GM23338 (cell line): ENCODE measurements at regions not wholly inside any gene's neighbourhood (a gene's known extent, or its start where the extent isn't known, plus 50 kb on each side); places are given as distances from the start of the nearest gene placed in this dataset.

Source experiments
- ATAC-seq: fragments of 200-7000 bp; cut with Tn5 transposase; 3 replicates; pipeline ENCODE4 v1.9.1; 2020
- DNase-seq: peaks from one replicate; pipeline ENCODE4 v3.0.0-alpha.2; 2015; ENCODE audit warnings: low spot score
- H2AFZ ChIP-seq: fragments of 200-600 bp; sonication (generic); 2 replicates; pipeline ENCODE4 v1.8.0; 2016; ENCODE audit warnings: antibody characterized with exemption, mild to moderate bottlenecking, moderate library complexity
- H3F3A ChIP-seq: fragments of 200-600 bp; sonication (generic); replicated peaks from 2 replicates; pipeline ENCODE4 v1.8.0; 2017; ENCODE audit warnings: antibody characterized with exemption, mixed run types, low read depth
- H3K27ac ChIP-seq: fragments of 200-600 bp; sonication (generic); 2 replicates; pipeline ENCODE4 v1.6.1; 2016; ENCODE audit warnings: low read depth
- H3K27me3 ChIP-seq: fragments of 200-600 bp; sonication (generic); 2 replicates; pipeline ENCODE4 v1.8.0; 2016; ENCODE audit warnings: mild to moderate bottlenecking, mixed run types, moderate library complexity; ENCODE audit not compliant: insufficient read depth
- H3K36me3 ChIP-seq: fragments of 200-600 bp; sonication (generic); 2 replicates; pipeline ENCODE4 v1.8.0; 2016; ENCODE audit warnings: mild to moderate bottlenecking; ENCODE audit not compliant: insufficient read depth
- H3K4me1 ChIP-seq: fragments of 200-600 bp; sonication (generic); 2 replicates; pipeline ENCODE4 v1.8.0; 2016; ENCODE audit warnings: mild to moderate bottlenecking, moderate library complexity; ENCODE audit not compliant: insufficient read depth
- H3K4me2 ChIP-seq: fragments of 200-600 bp; sonication (generic); 2 replicates; pipeline ENCODE4 v1.7.1; 2017; ENCODE audit warnings: mixed run types
- H3K4me3 ChIP-seq: fragments of 200-600 bp; sonication (generic); 2 replicates; pipeline ENCODE4 v1.6.1; 2016; ENCODE audit warnings: mixed run types
- H3K79me2 ChIP-seq: fragments of 200-600 bp; sonication (generic); replicated peaks from 2 replicates; pipeline ENCODE4 v1.8.0; 2017; ENCODE audit warnings: mild to moderate bottlenecking; ENCODE audit not compliant: insufficient read depth
- H3K9me2 ChIP-seq: fragments of 200-600 bp; sonication (generic); 2 replicates; pipeline ENCODE4 v1.8.0; 2017; ENCODE audit not compliant: insufficient read depth
- H4K20me1 ChIP-seq: fragments of 200-600 bp; sonication (generic); replicated peaks from 2 replicates; pipeline ENCODE4 v1.8.0; 2017; ENCODE audit warnings: mild to moderate bottlenecking; ENCODE audit not compliant: insufficient read depth
- H3K27ac Mint-ChIP-seq: 2 replicates; pipeline ENCODE4 v1.8.0; 2020; ENCODE audit warnings: inconsistent platforms, mild to moderate bottlenecking, moderate library complexity, mixed read lengths
- H3K27me3 Mint-ChIP-seq: 3 replicates; pipeline ENCODE4 v1.8.0; 2022; ENCODE audit warnings: low read depth, mild to moderate bottlenecking, moderate library complexity, mixed read lengths, inconsistent platforms; ENCODE audit not compliant: insufficient read depth, poor library complexity
- H3K36me3 Mint-ChIP-seq: 3 replicates; pipeline ENCODE4 v1.8.0; 2021; ENCODE audit warnings: low read depth, mild to moderate bottlenecking, inconsistent platforms, moderate library complexity, mixed read lengths
- H3K4me1 Mint-ChIP-seq: 3 replicates; pipeline ENCODE4 v1.8.0; 2020; ENCODE audit warnings: mild to moderate bottlenecking, inconsistent platforms, mixed read lengths
- H3K4me3 Mint-ChIP-seq: 3 replicates; pipeline ENCODE4 v1.8.0; 2021; ENCODE audit warnings: moderate library complexity, mild to moderate bottlenecking, inconsistent platforms, mixed read lengths
- H3K9me3 Mint-ChIP-seq: 3 replicates; pipeline ENCODE4 v1.8.0; 2020; ENCODE audit warnings: moderate library complexity, mild to moderate bottlenecking, inconsistent platforms, mixed read lengths
- CREB1 ChIP-seq: fragments of 250-450 bp; sonication (Bioruptor Pico); IDR thresholded peaks from 2 replicates; pipeline ENCODE4 v1.5.0; 2020; ENCODE audit warnings: low read depth, mild to moderate bottlenecking, moderate library complexity
- CTCF ChIP-seq, 2 experiments: fragments of 200-600 bp in 1 of 2; sonication (generic) in 1 of 2; conservative IDR thresholded peaks; 2 replicates each; pipeline versions ENCODE4 v1.5.1 to v1.6.1; 2016 to 2017; ENCODE audit warnings: antibody characterized with exemption in 2 of 2, low read depth in 2 of 2, mild to moderate bottlenecking in 2 of 2, moderate library complexity in 1 of 2
- ETS1 ChIP-seq: IDR thresholded peaks from 2 replicates; pipeline ENCODE4 v1.6.1; 2016; ENCODE audit warnings: antibody characterized with exemption
- EZH2 ChIP-seq: fragments of 200-600 bp; sonication (generic); IDR thresholded peaks from one replicate; pipeline ENCODE4 v1.8.0; 2017; ENCODE audit warnings: antibody characterized with exemption, mild to moderate bottlenecking, low read depth; ENCODE audit not compliant: unreplicated experiment
- EZH2phosphoT487 ChIP-seq: fragments of 200-600 bp; sonication (generic); IDR thresholded peaks from one replicate; pipeline ENCODE4 v1.8.1; 2018; ENCODE audit warnings: antibody characterized with exemption; ENCODE audit not compliant: unreplicated experiment
- JUNB ChIP-seq: IDR thresholded peaks from one replicate; pipeline ENCODE4 v1.6.1; 2016; ENCODE audit warnings: antibody characterized with exemption; ENCODE audit not compliant: unreplicated experiment
- NANOG ChIP-seq: IDR thresholded peaks from 2 replicates; pipeline ENCODE4 v1.6.1; 2016; ENCODE audit warnings: antibody characterized with exemption, borderline replicate concordance
- POLR2AphosphoS5 ChIP-seq: IDR thresholded peaks from 2 replicates; pipeline ENCODE4 v1.6.1; 2016; ENCODE audit warnings: antibody characterized with exemption, low read depth
- REST ChIP-seq: IDR thresholded peaks from one replicate; pipeline ENCODE4 v1.6.1; 2018; ENCODE audit warnings: antibody characterized with exemption; ENCODE audit not compliant: unreplicated experiment
- STAT1 ChIP-seq: IDR thresholded peaks from one replicate; pipeline ENCODE4 v1.6.1; 2016; ENCODE audit warnings: antibody characterized with exemption; ENCODE audit not compliant: unreplicated experiment
- ZNF114 ChIP-seq: fragments of 250-450 bp; sonication (Bioruptor Pico); IDR thresholded peaks from 2 replicates; pipeline ENCODE4 v1.5.0; 2020; ENCODE audit warnings: mild to moderate bottlenecking, moderate library complexity
- ZNF331 ChIP-seq: fragments of 250-450 bp; sonication (Bioruptor Pico); IDR thresholded peaks from 2 replicates; pipeline ENCODE4 v1.5.0; 2020; ENCODE audit warnings: low read depth, mild to moderate bottlenecking, moderate library complexity
- ZNF462 ChIP-seq: fragments of 250-450 bp; sonication (Bioruptor Pico); IDR thresholded peaks from 2 replicates; pipeline ENCODE4 v1.5.0; 2020; ENCODE audit warnings: mild to moderate bottlenecking, moderate library complexity

GRCh38 chr2:238585836-238586821 lies 159.4 kb downstream of the ASB1 start:
- H3K4me2 ChIP-seq, result no peak overlapping the region
- DNase-seq (no peak), ATAC-seq (peak; percentile 47)
- no peaks in the 10 kb centered on the region for H4K20me1 ChIP-seq
- TF ChIP-seq ZNF462 (CRISPR knock-in tag) (no peak), STAT1 (no peak), REST (no peak), CREB1 (CRISPR knock-in tag) (no peak), CTCF (conservative IDR thresholded peaks at IDR 0.05; ENCODE audit: low read depth in 2 of 2) (no peak), JUNB (no peak), POLR2AphosphoS5 (no peak), EZH2phosphoT487 (no peak), ETS1 (no peak), EZH2 (no peak), ZNF114 (CRISPR knock-in tag) (no peak), ZNF331 (CRISPR knock-in tag) (no peak), NANOG (no peak)
- H3K4me3 ChIP-seq, result no peak overlapping the region
- Mint-ChIP-seq H3K27me3 (peaks cover 7% of the 10 kb centered on the region), H3K9me3 (no peaks in the 10 kb centered on the region), H3K4me1 (no peaks in the 10 kb centered on the region), H3K27ac (no peak overlapping the region), H3K4me3 (no peak overlapping the region), H3K36me3 (no peaks in the 10 kb centered on the region)
- no peaks in the 10 kb centered on the region for H3K9me2 ChIP-seq
- no peaks in the 10 kb centered on the region for H3K79me2 ChIP-seq
- no peaks in the 10 kb centered on the region for H3K27me3 ChIP-seq
- no peaks in the 10 kb centered on the region for H3K36me3 ChIP-seq
- H3K4me1 ChIP-seq, result no peaks in the 10 kb centered on the region
- no peaks in the 10 kb centered on the region for H3F3A ChIP-seq
- no peak overlapping the region for H3K27ac ChIP-seq
- H2AFZ ChIP-seq, result peak overlapping the region; percentile 38; the same call in 1 of the 2 replicates
